ENCODE measurements at regions not wholly inside any gene's neighbourhood (a gene's known extent, or its start where the extent isn't known, plus 50 kb on each side); places are given as distances from the start of the nearest gene placed in this dataset.

- TF ChIP-seq CTCF (IDR thresholded peaks at IDR 0.05; ENCODE audit: insufficient read depth, low read length, poor library complexity, severe bottlenecking), result no peak
- no peak overlapping the region for H3K4me3 ChIP-seq (replicated peaks; ENCODE audit: low read depth, low read length)
- H3K36me3 ChIP-seq (ENCODE audit: control insufficient read depth, insufficient read depth, low read length), result no peaks in the 10 kb centered on the region
- DNase-seq (ENCODE audit: extremely low read depth, insufficient read length), result no peak
- no peaks in the 10 kb centered on the region for H3K27me3 ChIP-seq (replicated peaks; ENCODE audit: control insufficient read depth, insufficient read depth, low read length)
These were observed 263.2 kb downstream of the TECRL start for GRCh38 chr4:64146030-64146429.

GRCh38 chr4:64144994-64145393 lies 264.3 kb downstream of the TECRL start:
- no peak for DNase-seq (ENCODE audit: extremely low read depth, insufficient read length)
- Histone ChIP-seq H3K4me3 (replicated peaks; ENCODE audit: low read depth, low read length) (no peak overlapping the region), H3K36me3 (ENCODE audit: control insufficient read depth, insufficient read depth, low read length) (no peaks in the 10 kb centered on the region), H3K27me3 (replicated peaks; ENCODE audit: control insufficient read depth, insufficient read depth, low read length) (no peaks in the 10 kb centered on the region)
- TF ChIP-seq CTCF (IDR thresholded peaks at IDR 0.05; ENCODE audit: insufficient read depth, low read length, poor library complexity, severe bottlenecking), result no peak

- Histone ChIP-seq H3K36me3 (ENCODE audit: control insufficient read depth, insufficient read depth, low read length) (no peaks in the 10 kb centered on the region), H3K4me3 (replicated peaks; ENCODE audit: low read depth, low read length) (no peak overlapping the region), H3K27me3 (replicated peaks; ENCODE audit: control insufficient read depth, insufficient read depth, low read length) (no peaks in the 10 kb centered on the region)
- no peak for TF ChIP-seq CTCF (IDR thresholded peaks at IDR 0.05; ENCODE audit: insufficient read depth, low read length, poor library complexity, severe bottlenecking)
- DNase-seq (ENCODE audit: extremely low read depth, insufficient read length), result no peak
These were observed 278.3 kb downstream of the TECRL start for GRCh38 chr4:64130907-64131306.

GRCh38 chr4:64125354-64125753 lies 283.9 kb downstream of the TECRL start:
- no peaks in the 10 kb centered on the region for H3K36me3 ChIP-seq (ENCODE audit: control insufficient read depth, insufficient read depth, low read length)
- no peak for DNase-seq (ENCODE audit: extremely low read depth, insufficient read length)
- H3K27me3 ChIP-seq (replicated peaks; ENCODE audit: control insufficient read depth, insufficient read depth, low read length), result no peaks in the 10 kb centered on the region
- no peak for TF ChIP-seq CTCF (IDR thresholded peaks at IDR 0.05; ENCODE audit: insufficient read depth, low read length, poor library complexity, severe bottlenecking)
- no peak overlapping the region for H3K4me3 ChIP-seq (replicated peaks; ENCODE audit: low read depth, low read length)

- no peak overlapping the region for H3K4me3 ChIP-seq (replicated peaks; ENCODE audit: low read depth, low read length)
- H3K36me3 ChIP-seq (ENCODE audit: control insufficient read depth, insufficient read depth, low read length), result no peaks in the 10 kb centered on the region
- H3K27me3 ChIP-seq (replicated peaks; ENCODE audit: control insufficient read depth, insufficient read depth, low read length), result no peaks in the 10 kb centered on the region
- no peak for DNase-seq (ENCODE audit: extremely low read depth, insufficient read length)
- no peak for TF ChIP-seq CTCF (IDR thresholded peaks at IDR 0.05; ENCODE audit: insufficient read depth, low read length, poor library complexity, severe bottlenecking)
These were observed 287.4 kb downstream of the TECRL start for GRCh38 chr4:64121803-64122202.

- Histone ChIP-seq H3K27me3 (replicated peaks; ENCODE audit: control insufficient read depth, insufficient read depth, low read length) (no peaks in the 10 kb centered on the region), H3K4me3 (replicated peaks; ENCODE audit: low read depth, low read length) (no peak overlapping the region), H3K36me3 (ENCODE audit: control insufficient read depth, insufficient read depth, low read length) (no peaks in the 10 kb centered on the region)
- no peak for DNase-seq (ENCODE audit: extremely low read depth, insufficient read length)
- no peak for TF ChIP-seq CTCF (IDR thresholded peaks at IDR 0.05; ENCODE audit: insufficient read depth, low read length, poor library complexity, severe bottlenecking)
These were observed 303.3 kb downstream of the TECRL start for GRCh38 chr4:64105903-64106302.

Measured in GM06990 (cell line).